ENCODE measurements at regions not wholly inside any gene's neighbourhood (a gene's known extent, or its start where the extent isn't known, plus 50 kb on each side); places are given as distances from the start of the nearest gene placed in this dataset.

DNA sequence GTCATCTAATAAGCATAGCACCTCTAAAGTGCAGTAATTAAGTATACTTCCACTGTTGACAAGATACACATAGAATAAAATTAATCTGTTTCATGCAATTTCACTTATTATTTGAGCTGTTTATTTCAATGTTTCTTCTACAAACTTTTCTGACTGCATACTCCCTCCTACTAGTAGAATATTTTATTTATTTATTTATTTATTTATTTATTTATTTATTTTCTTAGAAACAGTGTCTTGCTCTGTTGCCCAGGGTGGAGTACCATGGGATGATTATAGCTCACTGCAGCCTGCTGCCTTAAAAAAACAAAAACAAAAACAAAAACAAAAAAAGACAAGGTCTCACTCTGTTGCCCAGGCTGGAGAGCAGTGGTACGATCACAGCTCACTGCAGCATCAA, 68.4 kb upstream of the KITLG start:
- H3K9ac ChIP-seq (ENCODE audit: low read length in 3 of 3), result no peak overlapping the region
- H3K9me3 ChIP-seq (ENCODE audit: control insufficient read depth in 2 of 3, insufficient read depth in 1 of 3, low read length in 3 of 3), result no peaks in the 10 kb centered on the region
- no peaks in the 10 kb centered on the region for H3K4me1 ChIP-seq (ENCODE audit: control insufficient read depth in 2 of 3, insufficient read depth in 2 of 3, low read depth in 1 of 3, low read length in 3 of 3)
- H3K4me3 ChIP-seq (ENCODE audit: low read length in 3 of 3), result no peak overlapping the region
- H3K27ac ChIP-seq (ENCODE audit: low read depth in 2 of 2, low read length in 2 of 2), result no peak overlapping the region
- H3K27me3 ChIP-seq (ENCODE audit: control insufficient read depth, insufficient read depth, low read length), result no peaks in the 10 kb centered on the region
- no peaks in the 10 kb centered on the region for H3K36me3 ChIP-seq (ENCODE audit: control insufficient read depth in 2 of 3, insufficient read depth in 3 of 3, low read length in 3 of 3)
- no peak for FAIRE-seq
- DNase-seq, result no peak
- TF ChIP-seq, protein P1, sequence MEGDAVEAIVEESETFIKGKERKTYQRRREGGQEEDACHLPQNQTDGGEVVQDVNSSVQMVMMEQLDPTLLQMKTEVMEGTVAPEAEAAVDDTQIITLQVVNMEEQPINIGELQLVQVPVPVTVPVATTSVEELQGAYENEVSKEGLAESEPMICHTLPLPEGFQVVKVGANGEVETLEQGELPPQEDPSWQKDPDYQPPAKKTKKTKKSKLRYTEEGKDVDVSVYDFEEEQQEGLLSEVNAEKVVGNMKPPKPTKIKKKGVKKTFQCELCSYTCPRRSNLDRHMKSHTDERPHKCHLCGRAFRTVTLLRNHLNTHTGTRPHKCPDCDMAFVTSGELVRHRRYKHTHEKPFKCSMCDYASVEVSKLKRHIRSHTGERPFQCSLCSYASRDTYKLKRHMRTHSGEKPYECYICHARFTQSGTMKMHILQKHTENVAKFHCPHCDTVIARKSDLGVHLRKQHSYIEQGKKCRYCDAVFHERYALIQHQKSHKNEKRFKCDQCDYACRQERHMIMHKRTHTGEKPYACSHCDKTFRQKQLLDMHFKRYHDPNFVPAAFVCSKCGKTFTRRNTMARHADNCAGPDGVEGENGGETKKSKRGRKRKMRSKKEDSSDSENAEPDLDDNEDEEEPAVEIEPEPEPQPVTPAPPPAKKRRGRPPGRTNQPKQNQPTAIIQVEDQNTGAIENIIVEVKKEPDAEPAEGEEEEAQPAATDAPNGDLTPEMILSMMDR (IDR thresholded peaks at IDR 0.05; ENCODE audit: borderline replicate concordance, extremely low read depth, insufficient read depth), result no peak
- intact Hi-C loops (cut with DNase I), result no loop called here

GRCh38 chr12:88646824-88647223, 66.6 kb upstream of the KITLG start:
- Histone ChIP-seq H3K9ac (ENCODE audit: low read length in 3 of 3) (no peak overlapping the region), H3K4me3 (ENCODE audit: low read length in 3 of 3) (no peak overlapping the region), H3K36me3 (ENCODE audit: control insufficient read depth in 2 of 3, insufficient read depth in 3 of 3, low read length in 3 of 3) (no peaks in the 10 kb centered on the region), H3K27me3 (ENCODE audit: control insufficient read depth, insufficient read depth, low read length) (no peaks in the 10 kb centered on the region), H3K4me1 (ENCODE audit: control insufficient read depth in 2 of 3, insufficient read depth in 2 of 3, low read depth in 1 of 3, low read length in 3 of 3) (no peaks in the 10 kb centered on the region), H3K9me3 (ENCODE audit: control insufficient read depth in 2 of 3, insufficient read depth in 1 of 3, low read length in 3 of 3) (no peaks in the 10 kb centered on the region), H3K27ac (ENCODE audit: low read depth in 2 of 2, low read length in 2 of 2) (no peak overlapping the region)
- no peak for DNase-seq
- FAIRE-seq, result no peak
- TF ChIP-seq, protein P1 (IDR thresholded peaks at IDR 0.05; ENCODE audit: borderline replicate concordance, extremely low read depth, insufficient read depth), result no peak
- intact Hi-C loops (cut with DNase I), result no loop called here

DNA sequence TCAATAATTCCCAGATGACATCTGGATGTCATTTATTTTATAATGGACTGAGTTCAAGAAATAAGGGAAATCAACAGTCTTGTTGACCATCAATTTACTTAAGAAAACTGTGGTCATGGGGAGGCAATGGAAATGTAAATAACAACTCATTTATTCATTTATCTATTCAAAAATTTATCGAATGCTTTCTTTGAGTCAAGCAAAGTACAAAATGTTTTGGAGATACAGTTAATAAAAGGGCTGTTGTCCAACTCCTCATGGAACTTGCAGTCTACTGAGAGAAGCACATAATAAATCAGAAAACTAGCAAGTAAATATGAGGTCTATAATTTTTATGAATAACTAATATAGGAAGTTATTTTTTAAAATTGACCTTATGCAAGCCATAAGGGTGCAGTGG, 65.5 kb upstream of the KITLG start:
- no peaks in the 10 kb centered on the region for H3K27me3 ChIP-seq (ENCODE audit: control insufficient read depth, insufficient read depth, low read length)
- intact Hi-C loops (cut with DNase I), result no loop called here
- no peaks in the 10 kb centered on the region for H3K36me3 ChIP-seq (ENCODE audit: control insufficient read depth in 2 of 3, insufficient read depth in 3 of 3, low read length in 3 of 3)
- TF ChIP-seq, protein P1 (IDR thresholded peaks at IDR 0.05; ENCODE audit: borderline replicate concordance, extremely low read depth, insufficient read depth), result no peak
- no peak overlapping the region for H3K4me3 ChIP-seq (ENCODE audit: low read length in 3 of 3)
- no peak overlapping the region for H3K27ac ChIP-seq (ENCODE audit: low read depth in 2 of 2, low read length in 2 of 2)
- H3K4me1 ChIP-seq (ENCODE audit: control insufficient read depth in 2 of 3, insufficient read depth in 2 of 3, low read depth in 1 of 3, low read length in 3 of 3), result no peaks in the 10 kb centered on the region
- FAIRE-seq (no peak), DNase-seq (no peak)
- no peak overlapping the region for H3K9ac ChIP-seq (ENCODE audit: low read length in 3 of 3)
- H3K9me3 ChIP-seq (ENCODE audit: control insufficient read depth in 2 of 3, insufficient read depth in 1 of 3, low read length in 3 of 3), result no peaks in the 10 kb centered on the region

All from kidney (tissue), 13 donors.